ENCODE measurements at regions not wholly inside any gene's neighbourhood (a gene's known extent, or its start where the extent isn't known, plus 50 kb on each side); places are given as distances from the start of the nearest gene placed in this dataset.

DNA sequence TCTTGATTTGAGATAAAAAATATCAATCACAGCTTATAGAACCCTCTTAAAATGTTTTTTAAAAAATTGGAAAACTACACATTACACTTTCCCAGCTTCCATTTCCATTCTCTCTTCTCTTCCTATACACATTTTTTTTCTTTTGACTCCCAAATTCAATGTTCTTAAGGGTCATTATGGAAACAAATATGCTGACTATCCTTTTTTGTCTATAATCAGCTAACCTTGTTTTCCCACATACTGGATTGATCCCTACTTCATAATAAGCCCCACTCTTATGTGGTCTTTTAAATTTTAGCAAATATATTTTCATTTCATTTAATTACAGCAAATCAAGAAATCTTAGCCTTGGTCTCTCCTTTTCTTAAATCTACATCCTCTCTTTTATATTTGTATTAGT is 378.4 kb downstream of the MEI4 start (continued):
- no peak for TF ChIP-seq POLR2AphosphoS5 (IDR thresholded peaks at IDR 0.05; ENCODE audit: low read depth)
- TF ChIP-seq NANOG (IDR thresholded peaks at IDR 0.05; ENCODE audit: borderline replicate concordance) = no peak
- no peak for TF ChIP-seq ZNF331 (CRISPR knock-in tag; IDR thresholded peaks at IDR 0.05; ENCODE audit: low read depth)

DNA sequence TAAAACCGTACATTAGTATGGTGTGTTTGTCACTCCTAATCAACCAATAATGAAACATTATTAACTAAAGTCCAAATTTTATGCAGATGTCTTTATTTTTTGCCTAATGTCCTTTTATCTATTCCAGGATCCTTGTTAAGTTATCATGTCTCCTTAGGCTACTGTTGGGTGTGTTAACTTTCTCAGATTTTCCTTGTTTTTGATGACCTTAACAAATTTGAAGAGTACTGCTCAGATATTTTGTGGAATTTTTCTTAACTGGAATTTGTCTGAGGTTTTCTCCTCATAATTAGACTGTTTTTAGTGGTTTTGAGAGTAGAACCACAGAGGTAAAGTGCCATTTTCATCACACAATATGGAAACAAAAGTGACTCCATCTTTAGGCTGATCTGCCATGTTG is 406.3 kb downstream of the MEI4 start:
- Mint-ChIP-seq H3K36me3 (ENCODE audit: low read depth) (no peaks in the 10 kb centered on the region), H3K4me3 (no peak overlapping the region), H3K27me3 (ENCODE audit: insufficient read depth, low read depth, poor library complexity) (no peaks in the 10 kb centered on the region), H3K27ac (no peak overlapping the region), H3K9me3 (no peaks in the 10 kb centered on the region; the same call in 2 of the 3 replicates), H3K4me1 (no peaks in the 10 kb centered on the region)
- H4K20me1 ChIP-seq (replicated peaks; ENCODE audit: insufficient read depth) = no peaks in the 10 kb centered on the region
- H3K4me1 ChIP-seq (ENCODE audit: insufficient read depth) = no peaks in the 10 kb centered on the region
- H3K4me3 ChIP-seq = no peak overlapping the region
- no peaks in the 10 kb centered on the region for H3K79me2 ChIP-seq (replicated peaks; ENCODE audit: insufficient read depth)
- no peaks in the 10 kb centered on the region; the same call in none of the 2 replicates for H3K9me2 ChIP-seq (ENCODE audit: insufficient read depth)
- no peak overlapping the region for H3K4me2 ChIP-seq
- DNase-seq (ENCODE audit: low spot score) (no peak), ATAC-seq (no peak)
- no peaks in the 10 kb centered on the region for H3K36me3 ChIP-seq (ENCODE audit: insufficient read depth)
- H3K27ac ChIP-seq (ENCODE audit: low read depth) = no peak overlapping the region
- TF ChIP-seq ZNF331 (CRISPR knock-in tag; IDR thresholded peaks at IDR 0.05; ENCODE audit: low read depth) (no peak), EZH2phosphoT487 (IDR thresholded peaks at IDR 0.05; ENCODE audit: unreplicated experiment) (no peak), NANOG (IDR thresholded peaks at IDR 0.05; ENCODE audit: borderline replicate concordance) (no peak), POLR2AphosphoS5 (IDR thresholded peaks at IDR 0.05; ENCODE audit: low read depth) (no peak), EZH2 (IDR thresholded peaks at IDR 0.05; ENCODE audit: low read depth, unreplicated experiment) (no peak), JUNB (IDR thresholded peaks at IDR 0.05; ENCODE audit: unreplicated experiment) (no peak), CREB1 (CRISPR knock-in tag; IDR thresholded peaks at IDR 0.05; ENCODE audit: low read depth) (no peak), STAT1 (IDR thresholded peaks at IDR 0.05; ENCODE audit: unreplicated experiment) (no peak), ZNF114 (CRISPR knock-in tag; IDR thresholded peaks at IDR 0.05) (no peak)
- TF ChIP-seq, protein P1, sequence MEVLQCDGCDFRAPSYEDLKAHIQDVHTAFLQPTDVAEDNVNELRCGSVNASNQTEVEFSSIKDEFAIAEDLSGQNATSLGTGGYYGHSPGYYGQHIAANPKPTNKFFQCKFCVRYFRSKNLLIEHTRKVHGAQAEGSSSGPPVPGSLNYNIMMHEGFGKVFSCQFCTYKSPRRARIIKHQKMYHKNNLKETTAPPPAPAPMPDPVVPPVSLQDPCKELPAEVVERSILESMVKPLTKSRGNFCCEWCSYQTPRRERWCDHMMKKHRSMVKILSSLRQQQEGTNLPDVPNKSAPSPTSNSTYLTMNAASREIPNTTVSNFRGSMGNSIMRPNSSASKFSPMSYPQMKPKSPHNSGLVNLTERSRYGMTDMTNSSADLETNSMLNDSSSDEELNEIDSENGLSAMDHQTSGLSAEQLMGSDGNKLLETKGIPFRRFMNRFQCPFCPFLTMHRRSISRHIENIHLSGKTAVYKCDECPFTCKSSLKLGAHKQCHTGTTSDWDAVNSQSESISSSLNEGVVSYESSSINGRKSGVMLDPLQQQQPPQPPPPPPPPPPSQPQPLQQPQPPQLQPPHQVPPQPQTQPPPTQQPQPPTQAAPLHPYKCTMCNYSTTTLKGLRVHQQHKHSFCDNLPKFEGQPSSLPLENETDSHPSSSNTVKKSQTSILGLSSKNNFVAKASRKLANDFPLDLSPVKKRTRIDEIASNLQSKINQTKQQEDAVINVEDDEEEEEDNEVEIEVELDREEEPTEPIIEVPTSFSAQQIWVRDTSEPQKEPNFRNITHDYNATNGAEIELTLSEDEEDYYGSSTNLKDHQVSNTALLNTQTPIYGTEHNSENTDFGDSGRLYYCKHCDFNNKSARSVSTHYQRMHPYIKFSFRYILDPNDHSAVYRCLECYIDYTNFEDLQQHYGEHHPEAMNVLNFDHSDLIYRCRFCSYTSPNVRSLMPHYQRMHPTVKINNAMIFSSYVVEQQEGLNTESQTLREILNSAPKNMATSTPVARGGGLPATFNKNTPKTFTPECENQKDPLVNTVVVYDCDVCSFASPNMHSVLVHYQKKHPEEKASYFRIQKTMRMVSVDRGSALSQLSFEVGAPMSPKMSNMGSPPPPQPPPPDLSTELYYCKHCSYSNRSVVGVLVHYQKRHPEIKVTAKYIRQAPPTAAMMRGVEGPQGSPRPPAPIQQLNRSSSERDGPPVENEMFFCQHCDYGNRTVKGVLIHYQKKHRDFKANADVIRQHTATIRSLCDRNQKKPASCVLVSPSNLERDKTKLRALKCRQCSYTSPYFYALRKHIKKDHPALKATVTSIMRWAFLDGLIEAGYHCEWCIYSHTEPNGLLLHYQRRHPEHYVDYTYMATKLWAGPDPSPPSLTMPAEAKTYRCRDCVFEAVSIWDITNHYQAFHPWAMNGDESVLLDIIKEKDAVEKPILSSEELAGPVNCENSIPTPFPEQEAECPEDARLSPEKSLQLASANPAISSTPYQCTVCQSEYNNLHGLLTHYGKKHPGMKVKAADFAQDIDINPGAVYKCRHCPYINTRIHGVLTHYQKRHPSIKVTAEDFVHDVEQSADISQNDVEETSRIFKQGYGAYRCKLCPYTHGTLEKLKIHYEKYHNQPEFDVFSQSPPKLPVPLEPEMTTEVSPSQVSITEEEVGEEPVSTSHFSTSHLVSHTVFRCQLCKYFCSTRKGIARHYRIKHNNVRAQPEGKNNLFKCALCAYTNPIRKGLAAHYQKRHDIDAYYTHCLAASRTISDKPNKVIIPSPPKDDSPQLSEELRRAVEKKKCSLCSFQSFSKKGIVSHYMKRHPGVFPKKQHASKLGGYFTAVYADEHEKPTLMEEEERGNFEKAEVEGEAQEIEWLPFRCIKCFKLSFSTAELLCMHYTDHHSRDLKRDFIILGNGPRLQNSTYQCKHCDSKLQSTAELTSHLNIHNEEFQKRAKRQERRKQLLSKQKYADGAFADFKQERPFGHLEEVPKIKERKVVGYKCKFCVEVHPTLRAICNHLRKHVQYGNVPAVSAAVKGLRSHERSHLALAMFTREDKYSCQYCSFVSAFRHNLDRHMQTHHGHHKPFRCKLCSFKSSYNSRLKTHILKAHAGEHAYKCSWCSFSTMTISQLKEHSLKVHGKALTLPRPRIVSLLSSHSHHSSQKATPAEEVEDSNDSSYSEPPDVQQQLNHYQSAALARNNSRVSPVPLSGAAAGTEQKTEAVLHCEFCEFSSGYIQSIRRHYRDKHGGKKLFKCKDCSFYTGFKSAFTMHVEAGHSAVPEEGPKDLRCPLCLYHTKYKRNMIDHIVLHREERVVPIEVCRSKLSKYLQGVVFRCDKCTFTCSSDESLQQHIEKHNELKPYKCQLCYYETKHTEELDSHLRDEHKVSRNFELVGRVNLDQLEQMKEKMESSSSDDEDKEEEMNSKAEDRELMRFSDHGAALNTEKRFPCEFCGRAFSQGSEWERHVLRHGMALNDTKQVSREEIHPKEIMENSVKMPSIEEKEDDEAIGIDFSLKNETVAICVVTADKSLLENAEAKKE (CRISPR knock-in tag; IDR thresholded peaks at IDR 0.05) = no peak
- TF ChIP-seq, protein P2, sequence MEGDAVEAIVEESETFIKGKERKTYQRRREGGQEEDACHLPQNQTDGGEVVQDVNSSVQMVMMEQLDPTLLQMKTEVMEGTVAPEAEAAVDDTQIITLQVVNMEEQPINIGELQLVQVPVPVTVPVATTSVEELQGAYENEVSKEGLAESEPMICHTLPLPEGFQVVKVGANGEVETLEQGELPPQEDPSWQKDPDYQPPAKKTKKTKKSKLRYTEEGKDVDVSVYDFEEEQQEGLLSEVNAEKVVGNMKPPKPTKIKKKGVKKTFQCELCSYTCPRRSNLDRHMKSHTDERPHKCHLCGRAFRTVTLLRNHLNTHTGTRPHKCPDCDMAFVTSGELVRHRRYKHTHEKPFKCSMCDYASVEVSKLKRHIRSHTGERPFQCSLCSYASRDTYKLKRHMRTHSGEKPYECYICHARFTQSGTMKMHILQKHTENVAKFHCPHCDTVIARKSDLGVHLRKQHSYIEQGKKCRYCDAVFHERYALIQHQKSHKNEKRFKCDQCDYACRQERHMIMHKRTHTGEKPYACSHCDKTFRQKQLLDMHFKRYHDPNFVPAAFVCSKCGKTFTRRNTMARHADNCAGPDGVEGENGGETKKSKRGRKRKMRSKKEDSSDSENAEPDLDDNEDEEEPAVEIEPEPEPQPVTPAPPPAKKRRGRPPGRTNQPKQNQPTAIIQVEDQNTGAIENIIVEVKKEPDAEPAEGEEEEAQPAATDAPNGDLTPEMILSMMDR (conservative IDR thresholded peaks at IDR 0.05; ENCODE audit: low read depth in 2 of 2) = no peak
- TF ChIP-seq, protein P3, sequence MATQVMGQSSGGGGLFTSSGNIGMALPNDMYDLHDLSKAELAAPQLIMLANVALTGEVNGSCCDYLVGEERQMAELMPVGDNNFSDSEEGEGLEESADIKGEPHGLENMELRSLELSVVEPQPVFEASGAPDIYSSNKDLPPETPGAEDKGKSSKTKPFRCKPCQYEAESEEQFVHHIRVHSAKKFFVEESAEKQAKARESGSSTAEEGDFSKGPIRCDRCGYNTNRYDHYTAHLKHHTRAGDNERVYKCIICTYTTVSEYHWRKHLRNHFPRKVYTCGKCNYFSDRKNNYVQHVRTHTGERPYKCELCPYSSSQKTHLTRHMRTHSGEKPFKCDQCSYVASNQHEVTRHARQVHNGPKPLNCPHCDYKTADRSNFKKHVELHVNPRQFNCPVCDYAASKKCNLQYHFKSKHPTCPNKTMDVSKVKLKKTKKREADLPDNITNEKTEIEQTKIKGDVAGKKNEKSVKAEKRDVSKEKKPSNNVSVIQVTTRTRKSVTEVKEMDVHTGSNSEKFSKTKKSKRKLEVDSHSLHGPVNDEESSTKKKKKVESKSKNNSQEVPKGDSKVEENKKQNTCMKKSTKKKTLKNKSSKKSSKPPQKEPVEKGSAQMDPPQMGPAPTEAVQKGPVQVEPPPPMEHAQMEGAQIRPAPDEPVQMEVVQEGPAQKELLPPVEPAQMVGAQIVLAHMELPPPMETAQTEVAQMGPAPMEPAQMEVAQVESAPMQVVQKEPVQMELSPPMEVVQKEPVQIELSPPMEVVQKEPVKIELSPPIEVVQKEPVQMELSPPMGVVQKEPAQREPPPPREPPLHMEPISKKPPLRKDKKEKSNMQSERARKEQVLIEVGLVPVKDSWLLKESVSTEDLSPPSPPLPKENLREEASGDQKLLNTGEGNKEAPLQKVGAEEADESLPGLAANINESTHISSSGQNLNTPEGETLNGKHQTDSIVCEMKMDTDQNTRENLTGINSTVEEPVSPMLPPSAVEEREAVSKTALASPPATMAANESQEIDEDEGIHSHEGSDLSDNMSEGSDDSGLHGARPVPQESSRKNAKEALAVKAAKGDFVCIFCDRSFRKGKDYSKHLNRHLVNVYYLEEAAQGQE (IDR thresholded peaks at IDR 0.05; ENCODE audit: unreplicated experiment) = no peak
- TF ChIP-seq, protein P4, sequence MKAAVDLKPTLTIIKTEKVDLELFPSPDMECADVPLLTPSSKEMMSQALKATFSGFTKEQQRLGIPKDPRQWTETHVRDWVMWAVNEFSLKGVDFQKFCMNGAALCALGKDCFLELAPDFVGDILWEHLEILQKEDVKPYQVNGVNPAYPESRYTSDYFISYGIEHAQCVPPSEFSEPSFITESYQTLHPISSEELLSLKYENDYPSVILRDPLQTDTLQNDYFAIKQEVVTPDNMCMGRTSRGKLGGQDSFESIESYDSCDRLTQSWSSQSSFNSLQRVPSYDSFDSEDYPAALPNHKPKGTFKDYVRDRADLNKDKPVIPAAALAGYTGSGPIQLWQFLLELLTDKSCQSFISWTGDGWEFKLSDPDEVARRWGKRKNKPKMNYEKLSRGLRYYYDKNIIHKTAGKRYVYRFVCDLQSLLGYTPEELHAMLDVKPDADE (IDR thresholded peaks at IDR 0.05) = no peak
- H3K27me3 ChIP-seq (ENCODE audit: insufficient read depth) = no peaks in the 10 kb centered on the region
- H3F3A ChIP-seq (replicated peaks; ENCODE audit: low read depth) = no peaks in the 10 kb centered on the region
- no peak overlapping the region for H2AFZ ChIP-seq

Data from GM23338 (cell line).